SK-N-MC (cell line): ENCODE measurements at regions not wholly inside any gene's neighbourhood (a gene's known extent, or its start where the extent isn't known, plus 50 kb on each side); places are given as distances from the start of the nearest gene placed in this dataset.

Experiments used
- EZH2 ChIP-seq: fragments of 200-600 bp; sonication (generic); IDR thresholded peaks from one replicate; pipeline ENCODE4 v1.6.1; 2017; ENCODE audit warnings: antibody characterized with exemption
- POLR2AphosphoS5 ChIP-seq: IDR thresholded peaks from 2 replicates; pipeline ENCODE4 v1.6.1; 2012; ENCODE audit warnings: mild to moderate bottlenecking, low read depth, low read length, borderline replicate concordance

DNA sequence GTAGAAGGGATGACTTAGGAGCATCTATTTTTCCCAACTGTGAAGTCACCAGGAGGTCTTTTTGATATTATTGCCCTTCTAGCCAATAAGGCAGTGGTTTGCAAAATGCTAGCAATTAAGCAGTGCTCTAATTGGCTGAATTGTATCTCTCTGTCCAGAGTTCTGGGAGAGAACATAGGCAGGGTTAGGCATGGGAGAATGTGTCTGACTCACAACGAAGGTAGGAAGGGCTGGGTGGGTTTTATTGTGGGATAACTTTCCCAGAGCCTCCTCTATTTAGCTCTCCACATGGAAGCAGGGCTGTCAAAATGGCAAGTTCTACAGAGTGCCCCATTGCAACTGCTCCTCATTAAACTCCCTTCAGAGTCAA lies 415.9 kb upstream of the CADM1 start:
- TF ChIP-seq POLR2AphosphoS5 = no peak
- no peak for TF ChIP-seq EZH2
